Muscle of leg (tissue), 3 donors: ENCODE measurements at regions not wholly inside any gene's neighbourhood (a gene's known extent, or its start where the extent isn't known, plus 50 kb on each side); places are given as distances from the start of the nearest gene placed in this dataset.
"Not testable (repeated sequence)": the region's sequence is repeated elsewhere in the genome, so short reads cannot be mapped to it uniquely, and the experiment has no call there.

Experiments
- DNase-seq: peaks from one replicate; pipeline ENCODE4 v3.0.0; 2013
- H3K27ac ChIP-seq: one replicate; pipeline ENCODE4 v1.5.1; 2013; ENCODE audit warnings: mild to moderate bottlenecking, low read length, control low read depth
- H3K27me3 ChIP-seq: one replicate; pipeline ENCODE4 v1.6.1; 2013; ENCODE audit warnings: low read length; ENCODE audit not compliant: control insufficient read depth, insufficient read depth
- H3K36me3 ChIP-seq: one replicate; pipeline ENCODE4 v1.6.1; 2013; ENCODE audit warnings: low read length; ENCODE audit not compliant: control insufficient read depth, insufficient read depth
- H3K4me1 ChIP-seq: one replicate; pipeline ENCODE4 v1.6.1; 2013; ENCODE audit warnings: low read length; ENCODE audit not compliant: control insufficient read depth, insufficient read depth
- H3K4me3 ChIP-seq: one replicate; pipeline ENCODE4 v1.5.1; 2013; ENCODE audit warnings: low read length, control low read depth
- H3K9me3 ChIP-seq: replicated peaks from 2 replicates; pipeline ENCODE4 v1.6.1; 2013; ENCODE audit warnings: low read depth, low read length; ENCODE audit not compliant: control insufficient read depth
- WGBS: methylation state at CpG from one replicate; pipeline ENCODE4 v1.1.5; 2013; ENCODE audit warnings: missing lambda C conversion rate; ENCODE audit not compliant: insufficient coverage; 5-methylcytosine and 5-hydroxymethylcytosine counted together

DNA sequence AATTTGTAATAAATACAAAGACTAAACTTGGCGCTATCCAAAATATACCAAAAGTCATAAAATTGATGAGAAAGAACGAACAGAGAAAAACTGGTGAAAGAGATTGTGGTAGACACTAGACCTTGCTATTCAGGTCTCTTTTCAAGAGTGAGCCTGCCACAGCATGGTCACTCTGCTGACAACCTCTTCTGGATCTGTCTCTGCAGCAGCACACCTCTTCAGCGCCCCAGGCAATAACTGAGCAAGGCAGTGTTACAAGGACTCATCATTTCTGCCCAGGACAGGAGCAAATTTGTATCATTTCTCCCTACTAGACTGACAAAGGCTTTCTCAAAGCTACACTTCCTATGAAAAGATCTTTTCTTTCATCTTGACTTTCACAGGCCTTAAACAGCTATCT lies 976.0 kb downstream of the DNAJB9 start:
- Histone ChIP-seq H3K9me3 (no peaks in the 10 kb centered on the region), H3K36me3 (no peaks in the 10 kb centered on the region), H3K27me3 (no peaks in the 10 kb centered on the region), H3K27ac (no peak overlapping the region), H3K4me3 (no peak overlapping the region), H3K4me1 (no peaks in the 10 kb centered on the region)
- 58% methylated on average over 2 of the region's 3 CpGs for WGBS
- no peak for DNase-seq

DNA sequence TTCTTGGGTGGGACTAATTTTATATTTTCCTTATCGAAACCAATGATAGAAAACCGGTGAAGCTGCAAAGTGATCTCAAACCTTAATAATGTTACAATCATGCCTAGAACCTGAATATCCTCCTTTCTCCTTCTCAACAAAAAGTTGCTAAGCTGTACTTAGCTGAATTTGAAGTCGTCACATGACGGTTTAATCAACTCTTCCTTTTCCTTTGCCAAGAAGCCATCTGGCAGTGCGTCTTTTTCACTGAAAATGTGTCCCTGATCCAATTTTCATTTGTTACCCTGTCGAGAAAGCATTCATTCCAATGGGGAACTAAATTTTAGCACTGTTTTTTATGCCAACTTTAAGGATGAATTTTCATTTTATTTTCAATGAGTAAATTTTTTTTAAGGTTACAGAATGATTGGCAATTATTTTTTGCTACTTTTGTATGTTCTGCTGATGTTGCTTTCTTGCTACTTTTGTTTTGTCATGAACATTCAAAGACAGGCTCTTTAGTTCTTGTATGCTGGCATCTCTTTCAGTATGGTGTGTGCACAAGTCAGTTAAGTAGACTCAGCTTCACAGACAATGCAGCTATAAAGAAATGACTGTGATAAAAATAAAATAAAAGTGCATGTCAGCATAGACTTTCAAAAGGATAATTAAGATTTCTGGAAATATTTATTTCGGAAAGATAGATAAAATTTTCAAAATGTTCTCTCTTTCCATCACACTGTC lies 980.0 kb downstream of the DNAJB9 start:
- DNase-seq = peak; percentile 82
- no peaks in the 10 kb centered on the region for H3K27me3 ChIP-seq
- H3K4me1 ChIP-seq = no peaks in the 10 kb centered on the region
- H3K9me3 ChIP-seq = peaks cover 2% of the 10 kb centered on the region
- no peaks in the 10 kb centered on the region for H3K36me3 ChIP-seq
- no peak overlapping the region for H3K27ac ChIP-seq
- no peak overlapping the region for H3K4me3 ChIP-seq
- no CpG with 5 or more reads among the region's 7 CpGs for WGBS

DNA sequence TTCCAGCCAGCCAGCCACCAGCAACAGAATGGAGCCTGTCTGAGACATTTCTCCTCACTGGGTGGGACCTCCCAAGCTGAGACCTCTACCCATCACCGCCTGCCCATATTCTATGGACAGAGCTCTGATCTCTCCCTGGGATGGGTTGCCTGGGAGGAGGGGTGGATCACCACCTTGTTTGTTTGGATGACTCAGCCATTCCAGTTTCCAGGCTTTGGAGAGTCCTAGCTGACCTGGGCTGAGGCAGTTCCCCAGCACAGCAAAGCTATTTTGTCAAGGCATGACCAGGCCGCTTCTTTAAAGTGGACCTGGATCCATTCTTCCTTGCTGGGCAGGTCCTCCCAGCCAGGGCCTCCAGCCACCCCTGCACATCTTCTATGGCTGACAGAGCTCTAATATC lies 982.3 kb downstream of the DNAJB9 start:
- Histone ChIP-seq H3K27me3 (no peaks in the 10 kb centered on the region), H3K27ac (no peak overlapping the region), H3K9me3 (peaks cover 2% of the 10 kb centered on the region), H3K36me3 (no peaks in the 10 kb centered on the region), H3K4me3 (no peak overlapping the region), H3K4me1 (no peaks in the 10 kb centered on the region)
- 83% methylated on average over 1 of the region's 2 CpGs for WGBS
- DNase-seq = no peak

DNA sequence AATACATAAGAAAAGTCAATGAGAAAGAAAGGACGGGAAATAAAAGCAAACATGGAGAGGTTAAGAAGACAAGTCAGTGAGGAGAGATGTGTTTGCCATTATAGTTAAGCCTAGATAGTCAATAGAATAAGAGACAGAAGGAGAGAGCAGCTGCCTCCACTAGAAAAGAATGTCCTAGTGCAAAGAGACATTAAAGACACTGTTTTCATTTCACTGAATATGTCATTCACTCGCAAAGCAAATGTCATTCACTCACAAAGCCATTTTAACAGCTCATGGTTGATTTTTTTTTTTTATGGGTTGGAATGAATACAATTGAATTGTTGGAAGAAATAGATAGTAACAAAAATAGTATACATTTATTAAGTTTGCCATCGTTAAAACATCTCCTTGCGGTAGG lies 1007.6 kb downstream of the DNAJB9 start:
- WGBS = no CpG with 5 or more reads among the region's 4 CpGs
- Histone ChIP-seq H3K4me3 (no peak overlapping the region), H3K36me3 (no peaks in the 10 kb centered on the region), H3K9me3 (no peaks in the 10 kb centered on the region), H3K4me1 (no peaks in the 10 kb centered on the region), H3K27ac (no peak overlapping the region), H3K27me3 (no peaks in the 10 kb centered on the region)
- no peak for DNase-seq

DNA sequence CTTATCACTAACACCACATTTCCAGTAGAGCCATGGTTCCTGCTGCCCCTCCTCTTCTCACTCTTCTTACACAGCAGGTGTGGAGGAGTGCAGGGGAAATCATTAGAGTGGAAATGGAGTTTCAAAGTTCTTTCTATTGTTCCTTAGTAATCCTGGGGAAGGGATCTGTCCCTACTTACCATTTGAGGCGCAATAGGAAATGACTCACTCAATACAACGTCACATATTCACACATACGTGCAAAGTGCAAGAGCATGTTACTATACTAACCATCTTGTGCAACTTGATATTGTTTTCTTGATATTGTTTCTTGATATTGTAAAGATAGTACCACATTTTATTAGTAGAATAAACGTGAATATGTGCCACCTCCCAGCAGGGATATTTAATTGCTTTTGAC lies 1010.2 kb downstream of the DNAJB9 start:
- no CpG with 5 or more reads among the region's 4 CpGs for WGBS
- DNase-seq = no peak
- H3K36me3 ChIP-seq = no peaks in the 10 kb centered on the region
- no peak overlapping the region for H3K4me3 ChIP-seq
- no peak overlapping the region for H3K27ac ChIP-seq
- H3K9me3 ChIP-seq = peaks cover 2% of the 10 kb centered on the region
- H3K4me1 ChIP-seq = no peaks in the 10 kb centered on the region
- no peaks in the 10 kb centered on the region for H3K27me3 ChIP-seq

DNA sequence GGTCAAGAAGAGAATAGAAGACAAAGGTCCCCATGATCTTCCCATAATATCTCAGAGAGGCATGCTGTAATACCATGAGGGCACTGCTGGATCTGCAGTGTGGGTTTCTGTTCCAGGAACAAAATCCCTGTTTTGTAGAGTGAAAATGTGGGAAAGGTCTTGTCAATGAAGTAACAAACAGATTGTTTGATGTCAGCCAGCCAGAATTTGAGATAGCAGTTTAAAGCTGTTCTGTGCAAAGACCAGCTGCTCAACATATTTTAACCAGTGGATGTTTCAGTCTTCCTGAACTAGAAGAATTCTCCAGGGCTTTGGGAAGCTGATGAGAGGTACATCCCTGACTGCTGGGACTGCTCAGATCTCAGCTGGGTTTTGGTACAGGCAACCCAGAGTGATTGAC lies 1012.5 kb downstream of the DNAJB9 start:
- no peaks in the 10 kb centered on the region for H3K36me3 ChIP-seq
- no peaks in the 10 kb centered on the region for H3K27me3 ChIP-seq
- H3K4me3 ChIP-seq = no peak overlapping the region
- H3K27ac ChIP-seq = no peak overlapping the region
- H3K4me1 ChIP-seq = no peaks in the 10 kb centered on the region
- H3K9me3 ChIP-seq = peaks cover 2% of the 10 kb centered on the region
- peak; percentile 2 for DNase-seq

DNA sequence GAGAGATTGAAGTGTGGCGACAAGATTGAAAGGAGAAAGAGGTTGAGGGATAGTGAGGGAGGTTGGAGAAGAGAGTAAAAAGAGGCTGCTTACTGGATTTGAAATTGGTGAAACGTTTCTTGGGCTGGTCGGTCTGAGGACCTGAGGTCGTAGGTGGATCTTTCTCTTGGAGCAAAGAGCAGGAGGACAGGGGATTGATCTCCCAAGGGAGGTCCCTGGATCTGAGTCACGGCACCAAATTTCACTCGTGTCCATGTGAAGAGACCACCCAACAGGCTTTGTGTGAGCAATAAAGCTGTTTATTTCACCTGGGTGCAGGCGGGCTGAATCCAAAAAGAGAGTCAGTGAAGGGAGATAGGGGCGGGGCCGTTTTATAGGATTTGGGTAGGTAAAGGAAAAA lies 1027.3 kb downstream of the DNAJB9 start:
- H3K27ac ChIP-seq, H3K9me3 ChIP-seq, H3K4me3 ChIP-seq, H3K27me3 ChIP-seq, DNase-seq, H3K36me3 ChIP-seq, H3K4me1 ChIP-seq: not testable (repeated sequence)
- 76% methylated on average over 6 of the region's 9 CpGs for WGBS

DNA sequence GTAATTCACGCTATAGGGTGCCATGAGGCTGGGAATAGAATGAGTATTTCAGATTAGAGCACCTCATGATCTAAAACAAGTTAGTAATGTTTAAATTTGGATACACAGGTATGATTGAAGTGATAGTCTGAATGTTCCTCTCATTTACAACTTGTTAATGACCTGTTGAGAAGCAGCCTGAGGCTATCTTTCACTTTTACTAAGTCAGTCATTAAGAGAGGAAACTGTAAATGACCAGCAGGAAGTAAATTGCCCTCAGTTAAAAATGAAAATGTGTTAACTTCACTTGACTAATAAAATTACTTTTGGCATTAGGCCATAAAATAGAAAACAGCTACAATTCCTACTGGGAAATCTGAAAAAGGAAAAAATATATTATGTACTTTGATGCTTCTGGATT lies 1042.0 kb downstream of the DNAJB9 start:
- H3K27ac ChIP-seq = no peak overlapping the region
- H3K9me3 ChIP-seq = peaks cover 3% of the 10 kb centered on the region
- H3K27me3 ChIP-seq = no peaks in the 10 kb centered on the region
- no peaks in the 10 kb centered on the region for H3K4me1 ChIP-seq
- no CpG with 5 or more reads among the region's 1 CpG for WGBS
- H3K36me3 ChIP-seq = no peaks in the 10 kb centered on the region
- H3K4me3 ChIP-seq = no peak overlapping the region
- DNase-seq = no peak

DNA sequence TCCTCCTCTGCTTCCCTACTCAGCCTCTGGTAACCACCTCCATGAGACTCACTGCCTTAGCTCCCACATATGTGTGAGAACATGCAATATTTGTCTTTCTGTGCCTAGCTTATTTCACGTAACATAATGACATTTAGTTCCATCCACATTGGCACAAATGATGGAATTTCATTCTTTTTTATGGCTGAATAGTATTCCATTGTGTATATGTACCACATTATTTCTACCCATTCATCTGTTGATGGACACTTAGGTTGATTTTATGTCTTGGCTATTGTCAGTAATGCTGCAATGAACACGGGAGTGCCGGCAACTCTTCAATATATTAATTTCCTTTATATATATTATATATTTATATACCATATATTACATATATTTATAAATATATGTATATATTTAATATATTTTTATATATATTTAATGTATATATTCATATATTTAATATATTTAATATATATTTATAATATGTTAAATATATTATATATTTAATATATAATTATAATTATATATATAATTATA lies 1046.9 kb downstream of the DNAJB9 start:
- H3K27me3 ChIP-seq = no peaks in the 10 kb centered on the region
- no peaks in the 10 kb centered on the region for H3K4me1 ChIP-seq
- WGBS = no CpG with 5 or more reads among the region's 3 CpGs

DNA sequence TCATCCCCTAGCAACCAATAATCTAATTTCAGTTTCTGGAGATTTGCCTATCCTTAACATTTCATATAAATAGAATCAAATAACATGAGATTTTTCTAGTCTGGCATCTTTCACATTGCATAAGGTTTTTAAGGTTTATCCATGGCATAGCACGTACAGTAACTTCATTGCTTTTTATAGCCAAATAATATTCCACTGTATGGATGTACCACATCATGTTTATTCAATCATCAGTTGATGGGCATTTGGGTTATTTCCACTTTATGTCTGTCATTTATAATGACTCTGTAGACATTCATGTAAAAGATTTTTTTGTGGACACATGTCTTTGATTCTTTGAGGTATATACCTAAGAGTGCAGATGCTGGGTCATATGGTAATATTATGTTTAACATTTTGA lies 1052.6 kb downstream of the DNAJB9 start:
- no peaks in the 10 kb centered on the region for H3K9me3 ChIP-seq
- DNase-seq = no peak
- WGBS = no CpG with 5 or more reads among the region's 1 CpG
- H3K27ac ChIP-seq = no peak overlapping the region
- no peaks in the 10 kb centered on the region for H3K27me3 ChIP-seq
- no peaks in the 10 kb centered on the region for H3K36me3 ChIP-seq
- H3K4me1 ChIP-seq = no peaks in the 10 kb centered on the region
- H3K4me3 ChIP-seq = no peak overlapping the region

More for the DNA sequence above, 1046.9 kb downstream of the DNAJB9 start:
- DNase-seq = no peak
- no peak overlapping the region for H3K27ac ChIP-seq
- peaks cover 3% of the 10 kb centered on the region for H3K9me3 ChIP-seq
- H3K36me3 ChIP-seq = no peaks in the 10 kb centered on the region
- H3K4me3 ChIP-seq = no peak overlapping the region

DNA sequence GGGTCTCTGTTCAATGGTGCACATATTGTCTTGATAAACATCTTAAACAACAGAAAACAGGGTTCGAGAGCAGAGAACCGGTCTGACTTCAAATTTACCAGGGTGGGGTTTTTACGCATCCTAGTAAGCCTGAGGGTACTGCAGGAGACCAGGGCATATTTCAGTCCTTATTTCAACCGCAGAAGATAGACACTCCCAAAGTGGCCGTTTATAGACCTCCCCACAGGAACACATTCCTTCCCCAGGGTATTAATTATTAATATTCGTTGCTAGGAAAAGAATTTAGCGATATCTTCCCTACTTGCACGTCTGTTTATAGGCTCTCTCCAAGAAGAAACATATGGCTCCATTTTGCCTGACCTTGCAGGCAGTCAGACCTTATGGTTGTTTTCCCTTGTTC lies 1063.2 kb downstream of the DNAJB9 start:
- not testable (repeated sequence) for H3K9me3 ChIP-seq, H3K36me3 ChIP-seq, H3K27me3 ChIP-seq, H3K4me3 ChIP-seq, DNase-seq, H3K4me1 ChIP-seq, H3K27ac ChIP-seq
- 87% methylated on average over 3 of the region's 8 CpGs for WGBS
